ENCODE measurements at regions not wholly inside any gene's neighbourhood (a gene's known extent, or its start where the extent isn't known, plus 50 kb on each side); places are given as distances from the start of the nearest gene placed in this dataset.
A peak's percentile ranks its signal among the peaks of the same experiment; 100 is the strongest.

DNA sequence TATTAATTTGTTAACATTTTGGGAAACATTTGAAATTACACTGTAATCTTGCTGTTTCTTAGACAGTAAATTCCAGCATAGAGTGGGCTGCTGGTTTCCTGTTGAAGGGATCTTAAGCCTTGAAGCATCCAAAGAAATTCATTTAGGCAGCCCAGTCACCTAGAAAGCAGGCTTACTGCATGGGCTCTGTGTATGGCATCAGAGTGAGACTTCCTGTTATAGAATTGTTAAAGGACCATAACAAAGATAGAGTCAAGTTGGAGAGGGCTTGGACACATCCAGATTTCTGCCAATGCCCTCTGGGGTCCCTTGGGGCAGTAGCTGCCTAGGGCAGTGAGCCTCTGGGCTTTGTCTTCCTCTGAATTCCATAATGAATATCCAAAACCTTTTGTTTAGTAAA, 149.2 kb downstream of the DYRK2 start:
- DNase-seq = no peak

DNA sequence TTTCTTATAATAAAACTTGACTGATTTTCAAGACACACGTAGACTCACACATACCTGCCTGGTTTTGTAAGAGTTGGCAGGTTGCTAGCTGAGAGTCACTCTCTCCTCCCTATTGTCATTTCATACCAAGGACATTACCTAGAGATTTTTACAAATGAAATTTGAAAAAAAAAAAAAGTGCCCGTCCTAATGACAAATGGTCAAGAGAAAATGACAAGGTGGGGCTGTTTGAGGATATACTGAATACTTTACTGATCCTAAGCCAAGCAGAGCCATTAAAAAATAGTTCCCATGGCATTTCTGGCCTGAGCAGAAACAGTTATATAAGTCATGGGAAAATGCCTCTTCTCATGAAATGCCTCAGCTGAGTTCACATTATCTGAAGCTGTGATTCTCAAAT, 150.2 kb downstream of the DYRK2 start:
- no peak for DNase-seq

DNA sequence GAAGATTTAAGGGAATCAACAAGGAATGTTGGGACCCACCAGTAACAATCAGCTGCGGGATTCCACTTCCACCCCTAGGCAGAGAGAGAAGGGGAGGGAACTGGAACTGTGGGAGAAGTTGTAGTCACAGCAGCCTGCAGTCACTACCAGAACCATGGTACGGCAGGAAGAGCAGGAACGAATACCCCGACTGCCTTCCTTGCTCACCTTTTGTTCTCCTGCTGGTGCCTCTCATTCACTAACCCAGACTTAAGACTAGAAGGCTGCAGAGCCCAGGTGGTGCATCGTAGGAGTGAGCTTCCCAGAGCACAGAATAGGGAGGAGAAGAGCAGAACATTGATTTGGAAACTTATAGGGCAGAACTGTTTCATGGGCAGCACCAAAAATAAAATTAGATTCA, 154.2 kb downstream of the DYRK2 start:
- no peak for DNase-seq

- no peak for DNase-seq
These were observed 154.9 kb downstream of the DYRK2 start for GRCh38 chr12:67803278-67803993.

- no peak for DNase-seq
These were observed 155.6 kb downstream of the DYRK2 start for GRCh38 chr12:67804168-67804567.

DNA sequence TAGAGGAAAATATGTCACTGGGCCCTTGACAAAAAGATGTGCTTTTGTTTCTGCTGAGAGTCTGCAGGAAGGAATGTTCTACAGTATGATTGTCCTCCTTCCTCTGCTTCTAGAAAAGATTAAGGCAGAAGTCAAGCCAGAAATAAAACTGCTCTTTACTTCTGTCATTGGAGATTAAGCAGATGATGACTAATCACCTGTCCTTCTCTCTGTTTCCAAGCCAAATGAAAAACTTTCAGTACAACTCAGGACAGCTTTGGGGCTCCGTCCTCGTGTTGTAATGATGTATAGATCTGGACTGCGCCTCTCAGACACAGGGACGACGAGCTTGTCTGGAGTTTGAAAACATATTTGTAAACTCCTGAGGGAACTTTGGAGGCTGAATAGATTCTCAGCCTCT, 159.3 kb downstream of the DYRK2 start:
- DNase-seq = no peak

GRCh38 chr12:67810166-67810565, 161.6 kb downstream of the DYRK2 start:
- no peak for DNase-seq

DNA sequence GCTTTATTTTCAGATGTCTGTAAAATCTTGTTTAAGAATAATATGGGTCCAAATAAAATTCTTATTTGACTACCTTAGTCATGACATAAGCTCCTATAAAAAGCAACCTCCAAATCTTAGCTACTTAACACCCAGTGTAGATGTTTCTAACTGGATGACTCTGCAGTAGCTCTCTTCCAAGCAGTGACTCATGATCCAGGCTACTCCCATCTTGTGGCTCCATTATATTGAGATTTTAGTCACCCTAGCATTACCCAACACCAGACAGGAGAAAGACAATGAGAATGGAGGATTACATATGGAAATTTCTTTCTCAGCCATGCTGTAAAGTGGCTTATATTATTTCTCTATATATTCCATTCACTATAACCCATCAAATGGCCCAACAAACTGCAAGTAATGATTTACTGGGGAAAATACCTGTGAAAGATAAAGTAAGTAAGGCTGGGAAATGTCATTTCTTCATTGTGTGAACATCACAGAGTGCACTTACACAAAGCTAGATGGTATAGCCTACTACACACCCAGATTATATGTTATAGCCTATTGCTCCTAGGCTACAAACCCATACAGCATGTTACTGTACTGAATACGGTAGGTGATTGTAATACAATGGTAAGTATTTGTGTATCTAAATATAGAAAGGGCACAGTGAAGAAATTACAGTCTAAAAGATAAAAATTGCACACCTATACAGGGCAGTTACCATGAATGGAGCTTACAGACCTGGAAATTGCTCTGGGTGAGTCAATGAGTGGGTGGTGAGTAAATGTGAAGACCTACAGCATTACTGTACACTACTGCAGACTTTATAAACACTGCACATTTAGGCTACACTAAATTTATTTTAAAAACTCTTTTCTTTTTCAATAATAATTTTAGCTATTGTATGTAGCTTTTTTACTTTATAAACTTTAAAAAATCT, 163.2 kb downstream of the DYRK2 start:
- no peak for DNase-seq

DNA sequence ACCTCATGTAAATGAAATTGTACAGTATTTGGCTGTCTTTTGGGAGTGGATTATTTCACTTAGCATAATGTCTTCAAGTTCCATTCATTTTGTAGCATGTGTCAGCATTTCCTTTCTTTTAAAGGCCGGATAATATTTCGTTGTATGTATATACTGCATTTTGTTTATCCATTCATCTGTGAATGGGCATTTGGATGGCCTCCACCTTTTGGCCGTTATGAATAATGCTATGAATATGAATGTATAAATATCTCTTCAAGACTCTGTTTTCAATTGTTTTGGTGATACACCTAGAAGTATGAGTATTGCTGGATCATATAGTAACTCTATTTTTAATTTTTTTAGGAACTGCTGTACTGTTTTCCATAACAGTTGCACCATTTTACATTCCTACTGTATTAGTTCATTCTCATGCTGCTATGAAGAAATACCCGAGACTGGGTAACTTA, 164.9 kb downstream of the DYRK2 start:
- DNase-seq = no peak

DNA sequence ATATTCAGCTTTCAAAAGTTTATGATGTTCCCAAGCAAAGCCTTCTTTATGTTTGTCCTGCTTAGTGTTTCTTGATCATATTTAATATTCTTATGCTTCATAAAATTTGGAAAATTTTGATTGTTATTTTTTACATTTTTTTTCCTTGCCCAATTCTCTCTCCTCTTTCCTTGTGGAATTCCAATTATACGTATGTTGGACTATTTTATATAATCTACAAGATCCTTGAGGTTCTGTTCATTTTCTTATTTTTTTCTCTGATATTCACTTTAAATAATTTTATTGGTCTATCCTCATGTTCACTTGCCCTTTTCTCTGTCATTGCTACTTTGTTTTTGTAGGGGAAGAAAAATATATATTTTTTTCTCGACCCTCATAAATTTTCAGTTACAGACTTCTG, 167.7 kb downstream of the DYRK2 start:
- no peak for DNase-seq

GRCh38 chr12:67818459-67818903, 169.9 kb downstream of the DYRK2 start:
- no peak for DNase-seq

GRCh38 chr12:67819902-67820301, 169.3 kb upstream of the IFNG-AS1 start:
- no peak for DNase-seq

DNA sequence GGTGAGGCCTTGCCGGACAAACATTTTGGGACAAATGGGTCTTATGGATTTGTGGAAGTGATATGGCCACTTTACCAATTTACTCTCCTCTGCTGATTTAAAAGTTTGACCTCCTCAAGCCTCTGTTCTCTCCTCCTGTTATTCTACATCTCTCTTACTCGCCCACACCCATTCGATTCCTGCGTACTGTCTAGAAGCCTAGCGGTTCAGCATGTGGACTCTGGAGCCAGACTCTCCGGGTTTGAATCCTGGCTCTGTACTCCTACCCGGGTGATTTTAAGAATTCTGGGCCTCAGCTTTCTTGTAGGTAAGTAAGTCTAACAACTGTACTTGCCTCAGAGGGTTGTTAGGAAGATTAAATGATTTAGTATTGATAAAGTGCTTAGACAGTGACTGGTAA, 168.6 kb upstream of the IFNG-AS1 start:
- DNase-seq = no peak

DNA sequence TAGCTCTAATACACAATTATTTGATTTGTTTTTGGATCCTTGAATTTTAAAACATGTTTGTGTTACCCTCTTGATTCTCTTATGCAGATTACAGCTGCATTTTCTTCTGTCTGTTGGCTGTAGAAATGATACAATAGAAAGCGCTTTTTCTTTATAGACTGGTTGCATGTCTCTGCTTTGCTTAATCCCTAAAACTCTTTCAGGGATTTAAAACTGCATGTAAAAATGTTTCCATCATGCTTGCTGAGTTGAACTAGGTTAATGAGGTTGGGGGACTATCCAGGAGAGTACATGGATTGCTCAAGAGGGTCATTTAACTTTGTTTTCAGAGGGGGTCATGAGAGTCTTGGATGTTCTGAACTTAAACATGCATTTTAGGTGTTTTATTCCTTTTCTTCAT, 166.4 kb upstream of the IFNG-AS1 start:
- no peak for DNase-seq

DNA sequence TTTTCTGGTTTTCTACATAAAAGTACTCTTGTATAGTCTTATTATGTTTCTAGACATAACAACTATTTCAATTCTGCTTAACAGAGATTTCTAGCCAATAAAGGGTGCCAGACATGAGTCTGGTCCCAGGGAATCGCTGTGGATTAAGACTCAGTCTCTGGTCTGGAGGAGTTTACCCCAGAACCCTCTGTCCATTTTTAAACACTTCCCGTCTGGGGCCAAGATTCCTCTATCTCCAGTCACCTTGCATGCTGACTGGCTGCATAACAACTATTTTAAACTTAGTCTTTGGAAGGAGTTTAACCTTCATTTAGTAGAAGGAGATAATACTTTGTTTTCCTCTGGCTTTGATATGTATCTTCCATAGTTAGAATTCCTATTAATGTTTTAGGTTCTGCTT, 163.1 kb upstream of the IFNG-AS1 start:
- DNase-seq = no peak

DNA sequence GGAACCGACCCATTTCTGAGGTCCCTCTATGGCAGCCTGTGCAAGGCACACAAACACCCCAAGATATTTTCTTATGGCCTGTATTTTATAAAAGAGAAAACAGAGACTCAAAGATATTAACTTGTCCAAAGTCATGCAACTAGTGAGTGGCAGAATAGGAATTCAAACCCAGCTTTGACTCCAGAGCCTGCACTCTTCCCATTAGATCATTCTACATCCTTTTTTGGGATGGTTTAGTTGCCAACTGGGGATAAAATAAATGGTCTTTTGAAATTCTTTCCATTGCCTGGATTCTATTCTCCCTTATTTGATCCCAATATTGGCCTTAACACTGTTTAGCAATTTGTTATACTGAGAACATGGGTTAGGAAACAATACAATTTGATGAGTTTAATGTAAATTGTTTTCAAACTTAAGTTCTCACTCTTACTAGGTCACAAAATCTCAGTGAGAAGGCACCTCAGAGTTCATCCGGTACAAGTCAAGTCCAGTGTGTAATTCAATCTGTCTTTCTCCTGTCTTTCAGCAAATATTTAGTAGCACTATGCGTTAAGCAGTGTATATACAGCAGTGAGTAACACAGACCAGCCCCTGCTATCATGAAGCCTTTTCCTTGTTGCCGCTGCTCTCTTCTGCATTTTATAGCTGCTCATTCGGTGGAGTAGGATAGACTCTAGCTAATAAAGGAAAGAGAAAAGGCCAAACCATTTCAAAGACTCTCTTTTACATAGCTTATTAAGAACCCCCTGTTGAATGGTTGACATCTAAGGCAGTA, 162.1 kb upstream of the IFNG-AS1 start:
- no peak for DNase-seq

DNA sequence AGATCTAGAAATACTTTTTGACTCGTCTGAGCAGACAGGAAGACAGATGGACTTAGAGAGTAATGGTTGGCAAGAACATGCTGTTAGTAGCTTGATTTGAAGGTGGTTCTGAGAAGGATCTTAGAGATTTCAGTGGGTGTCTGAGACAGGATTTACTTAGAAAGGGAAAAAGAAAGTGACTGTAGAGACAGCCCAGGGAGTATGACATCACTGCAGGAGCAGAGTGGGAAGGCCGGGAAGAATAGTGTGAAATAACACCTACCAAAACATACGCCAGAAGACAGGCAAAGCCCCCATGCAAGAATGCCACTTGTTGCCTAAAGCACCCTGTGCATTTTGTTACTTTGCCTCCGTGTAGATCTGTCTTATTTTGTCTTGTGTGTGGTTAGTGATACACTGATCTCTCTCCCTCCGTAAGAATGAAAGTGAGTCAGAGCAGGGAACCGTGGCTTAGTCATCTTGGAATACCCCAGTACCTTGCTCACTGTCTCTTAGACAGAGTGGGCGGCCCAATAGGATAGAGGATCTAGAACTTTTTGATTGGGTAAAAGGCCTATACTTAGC, 161.3 kb upstream of the IFNG-AS1 start:
- peak in 1 of 2 donors; percentile 52 for DNase-seq

- DNase-seq = no peak
These were observed 159.4 kb upstream of the IFNG-AS1 start for GRCh38 chr12:67829896-67830295.

DNA sequence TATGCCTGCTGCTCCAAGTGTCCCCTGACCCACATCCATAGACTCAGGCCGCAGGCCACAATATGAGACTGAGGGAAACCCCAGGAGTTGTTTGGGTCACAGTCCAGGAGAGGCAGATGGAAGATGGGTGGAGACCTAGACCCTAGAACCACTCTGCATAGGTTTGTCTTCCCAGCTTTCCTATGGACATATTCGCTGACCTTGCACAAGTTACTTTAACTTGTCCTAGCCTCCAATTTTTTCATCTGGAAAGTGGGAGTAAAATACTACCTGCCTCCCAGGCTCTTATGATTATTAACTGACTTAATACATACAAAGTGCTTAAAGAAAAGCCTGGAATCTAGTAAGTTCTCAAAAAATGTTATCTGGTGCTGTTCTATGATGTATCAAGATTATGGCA, 157.1 kb upstream of the IFNG-AS1 start:
- DNase-seq = no peak

DNA sequence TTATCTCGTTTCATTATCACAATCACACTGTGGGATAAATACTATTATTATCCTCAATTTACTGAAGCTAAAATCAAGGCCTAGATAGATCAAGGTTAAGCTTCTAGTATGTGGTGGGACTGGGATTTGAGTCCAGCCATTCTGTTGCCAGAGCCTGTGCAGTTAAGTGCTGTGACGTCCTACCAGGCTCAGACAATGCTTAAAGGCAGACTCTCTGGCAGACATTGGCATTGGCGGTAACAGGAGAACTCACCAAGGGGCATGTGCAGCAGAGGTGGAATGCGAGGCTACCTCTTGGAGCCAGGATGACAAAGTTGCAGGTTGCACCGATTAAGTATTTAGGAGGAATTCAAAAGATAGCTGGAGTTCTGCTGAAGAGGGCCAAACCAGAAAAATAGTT, 155.6 kb upstream of the IFNG-AS1 start:
- no peak for DNase-seq

DNA sequence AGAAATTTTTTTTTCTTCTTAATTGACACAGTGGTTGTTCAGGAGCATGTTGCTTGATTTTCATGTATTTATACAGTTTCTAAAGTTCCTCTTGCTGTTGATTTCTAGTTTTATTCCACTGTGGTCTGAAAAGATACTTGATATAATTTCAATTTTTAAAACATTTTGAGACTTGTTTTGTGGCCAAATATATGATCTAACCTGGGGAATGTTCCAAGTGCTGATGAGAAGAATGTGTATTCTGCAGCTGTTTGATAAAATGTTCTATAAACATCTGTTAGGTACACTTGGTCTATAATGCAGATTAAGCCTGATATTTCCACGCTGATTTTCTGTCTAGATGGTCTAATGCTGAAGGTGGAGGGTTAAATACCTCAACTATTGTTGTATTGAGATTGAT, 151.4 kb upstream of the IFNG-AS1 start:
- no peak for DNase-seq

- no peak for DNase-seq
These were observed 147.1 kb upstream of the IFNG-AS1 start for GRCh38 chr12:67842124-67842523.

DNA sequence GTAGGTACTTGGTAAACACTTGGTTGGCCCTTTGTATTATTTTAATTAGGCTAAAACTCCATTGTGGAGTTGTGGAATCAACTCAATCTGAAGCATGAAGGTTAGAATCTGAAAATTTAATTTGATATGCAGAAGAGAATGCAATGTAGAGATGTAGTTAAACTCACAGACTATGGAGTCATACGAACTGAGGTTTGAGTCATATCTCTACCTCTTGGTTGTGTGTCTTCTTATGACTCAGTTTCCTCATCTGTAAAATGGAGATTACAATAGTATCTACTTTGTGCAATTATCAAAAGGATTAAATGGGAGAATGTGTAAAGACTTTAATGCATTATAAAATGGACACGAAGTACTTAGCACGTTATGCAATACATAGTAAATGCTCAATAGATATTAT, 146.0 kb upstream of the IFNG-AS1 start:
- no peak for DNase-seq
